GM21529 (cell line): ENCODE measurements at regions not wholly inside any gene's neighbourhood (a gene's known extent, or its start where the extent isn't known, plus 50 kb on each side); places are given as distances from the start of the nearest gene placed in this dataset.
"Not testable (repeated sequence)": the region's sequence is repeated elsewhere in the genome, so short reads cannot be mapped to it uniquely, and the experiment has no call there.

Experiments
- ATAC-seq: cut with Tn5 transposase; IDR thresholded peaks from one replicate; pipeline ENCODE4 v1.9.1; 2021; ENCODE audit not compliant: unreplicated experiment

DNA sequence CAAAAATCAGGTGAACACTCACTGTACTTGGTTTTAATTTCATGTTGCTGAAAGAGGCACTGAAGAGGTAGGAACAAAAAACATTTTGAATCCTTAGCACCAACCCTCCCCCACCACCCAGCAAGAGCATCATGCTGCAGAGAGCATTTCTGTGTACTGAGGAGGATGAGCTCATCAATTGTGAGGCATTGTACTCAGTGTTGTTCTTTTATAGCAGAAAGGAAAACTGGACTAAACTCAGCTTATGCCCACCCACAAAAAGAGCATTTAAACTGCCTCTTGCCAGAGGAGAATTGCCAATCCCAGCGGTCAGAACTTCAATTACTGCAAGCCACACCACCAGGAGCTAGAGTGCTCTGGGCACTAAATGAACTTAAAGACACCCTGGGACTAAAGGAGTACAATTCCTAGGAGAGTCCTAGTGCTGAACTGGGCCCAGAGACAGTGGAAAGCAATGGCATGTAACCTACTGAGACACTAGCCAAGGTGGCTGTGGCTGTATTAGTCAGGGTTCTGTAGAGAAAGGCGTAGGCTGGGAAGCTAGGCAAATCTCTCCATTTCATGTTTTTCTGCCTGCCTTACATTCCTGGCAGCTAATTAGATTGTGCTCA lies 280.7 kb upstream of the KLHL4 start:
- ATAC-seq, result no peak

DNA sequence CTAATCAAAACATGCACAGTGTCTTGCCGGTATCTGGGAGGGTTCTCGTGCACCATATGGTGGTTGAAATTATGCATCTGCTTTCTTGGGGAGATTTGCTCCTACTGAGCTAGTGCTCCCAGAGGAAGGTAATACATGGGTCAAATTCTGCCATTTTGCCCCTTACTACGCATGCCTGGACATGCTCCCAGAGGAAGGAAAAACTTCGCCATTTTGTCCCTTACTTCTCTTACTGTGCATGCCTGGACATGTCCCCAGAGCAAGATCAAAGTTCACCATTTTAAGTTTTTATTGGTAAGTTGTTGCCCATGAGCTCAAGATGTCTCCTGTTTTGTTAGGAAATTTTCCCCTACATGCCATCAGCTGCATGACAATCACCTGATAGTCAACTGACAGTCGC lies 252.1 kb upstream of the KLHL4 start:
- ATAC-seq, result no peak

DNA sequence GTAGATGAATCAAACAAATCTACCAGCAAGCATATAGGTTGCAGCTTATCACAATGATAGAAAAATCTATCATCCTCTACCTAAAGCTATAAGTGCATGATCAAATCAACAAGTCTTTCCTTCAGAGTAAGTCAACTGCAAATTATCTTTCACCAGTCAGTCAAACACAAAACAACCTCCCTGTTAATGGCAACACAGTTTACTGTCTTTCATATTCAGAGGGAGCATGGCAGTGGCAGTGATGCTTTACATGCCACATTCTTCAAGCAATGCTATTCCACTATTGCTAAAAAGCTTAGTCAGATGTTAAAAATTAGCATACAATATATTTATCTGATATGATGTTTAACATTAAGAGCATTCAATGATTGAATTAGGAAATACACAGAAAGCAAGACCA lies 245.1 kb upstream of the KLHL4 start:
- no peak for ATAC-seq

DNA sequence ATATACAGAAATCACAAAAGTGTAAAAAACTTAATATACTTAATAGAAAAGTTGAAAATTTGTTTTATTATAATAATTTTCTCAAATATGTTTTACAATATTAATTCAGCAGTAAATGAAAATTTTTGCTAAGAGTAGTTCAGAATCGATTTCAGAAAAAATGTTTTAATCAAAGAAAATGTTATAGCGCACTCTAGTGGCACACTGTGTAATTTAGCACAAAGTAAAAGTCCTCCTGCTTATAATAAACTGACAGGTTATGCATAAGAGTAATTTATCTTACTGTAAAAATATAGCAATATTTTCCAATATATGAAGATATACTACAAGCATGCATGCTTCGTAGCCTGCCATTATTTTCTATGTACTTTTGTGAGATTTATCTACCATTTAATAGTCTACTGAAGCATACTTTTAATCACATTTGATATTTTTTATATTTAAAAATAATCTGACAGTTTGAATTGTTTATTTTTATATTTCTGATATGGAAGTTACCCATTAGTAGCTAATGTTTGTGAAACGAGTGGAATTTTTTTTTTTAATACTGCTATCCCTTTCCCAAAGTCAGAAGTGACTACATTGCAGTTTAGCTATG lies 217.9 kb upstream of the KLHL4 start:
- ATAC-seq, result peak; percentile 62

DNA sequence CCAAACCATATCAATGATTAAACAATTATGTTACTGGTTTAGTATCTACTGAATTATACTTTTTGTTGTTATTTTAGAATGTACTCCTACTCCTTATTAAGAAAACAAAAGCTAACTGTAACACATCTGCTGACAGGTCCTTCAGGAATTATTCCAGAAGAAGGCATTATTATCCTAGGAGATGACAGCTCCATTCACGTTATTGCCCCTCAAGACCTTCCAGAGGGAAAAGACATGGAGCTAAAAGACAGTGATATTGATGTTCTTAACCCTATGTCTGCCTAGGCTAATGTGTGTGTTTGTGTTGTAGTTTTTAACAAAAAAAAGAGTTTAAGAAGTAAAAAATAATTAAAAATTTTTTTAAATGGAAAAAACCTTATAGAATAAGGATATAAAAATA lies 206.8 kb upstream of the KLHL4 start:
- no peak for ATAC-seq

DNA sequence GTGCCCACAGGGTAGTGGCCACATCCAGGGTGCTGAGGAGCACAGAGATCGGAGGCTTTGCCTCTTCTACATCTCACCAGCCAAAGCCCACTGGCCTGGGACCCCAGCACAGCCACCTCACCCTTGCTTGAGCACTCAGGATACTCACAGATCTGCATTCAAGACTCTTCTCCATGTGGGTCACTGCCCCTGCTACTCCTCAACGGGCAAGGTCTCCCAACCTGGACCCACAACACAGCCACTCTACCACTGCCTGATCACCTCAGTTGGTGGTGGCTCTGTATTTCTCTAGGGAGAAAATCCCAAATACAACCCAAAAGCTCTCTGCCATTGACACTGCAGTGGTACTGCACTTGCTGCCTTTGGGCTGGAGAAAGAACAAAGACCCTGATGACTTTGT lies 190.3 kb upstream of the KLHL4 start:
- no peak for ATAC-seq

DNA sequence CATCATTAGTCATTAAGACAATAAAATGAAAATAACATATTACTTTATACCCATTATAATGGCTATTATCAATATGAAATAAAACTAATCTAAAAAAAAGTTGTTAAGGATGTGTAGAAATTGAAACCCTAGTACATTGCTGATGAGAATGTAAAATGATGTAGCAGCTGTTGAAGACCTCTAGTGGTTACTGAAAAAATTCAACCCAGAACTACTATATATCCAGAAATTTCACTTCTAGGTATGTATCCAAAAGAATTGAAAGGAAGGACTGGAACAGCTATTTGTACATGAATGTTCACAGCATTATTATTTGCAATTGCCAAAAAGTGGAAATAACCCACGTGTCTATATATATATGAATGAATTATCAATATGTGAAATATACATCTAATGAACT lies 180.3 kb upstream of the KLHL4 start:
- ATAC-seq, result no peak

DNA sequence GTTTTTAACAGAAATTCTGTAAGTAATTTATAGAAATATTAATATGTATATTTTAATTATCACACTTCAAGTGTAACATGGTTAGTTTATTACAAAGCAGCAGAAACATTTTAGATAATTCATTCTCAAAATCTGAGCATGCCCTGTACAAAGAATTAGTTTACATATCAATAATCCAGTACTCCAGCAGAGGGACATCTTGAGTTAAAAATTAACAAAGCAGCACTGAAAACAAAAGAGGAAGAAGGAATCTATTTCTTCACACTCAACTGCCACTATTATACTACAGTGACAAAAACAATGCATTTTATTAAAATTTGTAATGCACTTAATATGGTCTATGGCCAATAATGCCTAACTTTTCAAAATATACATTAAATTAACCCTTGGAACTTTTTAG lies 179.1 kb upstream of the KLHL4 start:
- no peak for ATAC-seq

DNA sequence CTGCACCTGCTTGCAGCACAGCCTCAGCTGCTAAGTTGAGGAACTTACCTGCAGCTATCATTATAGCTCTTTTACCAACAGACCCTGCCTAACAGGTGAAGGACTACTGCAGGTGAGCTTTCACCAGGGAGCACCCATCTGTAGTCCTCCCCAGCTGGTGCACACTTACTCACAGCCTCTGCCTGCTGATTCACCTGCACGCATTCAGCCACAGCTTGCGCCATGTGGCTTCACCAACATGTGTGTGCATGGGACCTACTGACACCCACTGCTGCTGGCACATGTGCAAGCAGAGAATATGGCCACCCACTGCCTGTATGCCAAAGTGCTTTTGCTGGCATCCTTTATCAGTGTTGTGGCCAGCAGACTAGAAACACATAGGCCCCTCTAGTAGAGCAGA lies 146.7 kb upstream of the KLHL4 start:
- ATAC-seq, result no peak

DNA sequence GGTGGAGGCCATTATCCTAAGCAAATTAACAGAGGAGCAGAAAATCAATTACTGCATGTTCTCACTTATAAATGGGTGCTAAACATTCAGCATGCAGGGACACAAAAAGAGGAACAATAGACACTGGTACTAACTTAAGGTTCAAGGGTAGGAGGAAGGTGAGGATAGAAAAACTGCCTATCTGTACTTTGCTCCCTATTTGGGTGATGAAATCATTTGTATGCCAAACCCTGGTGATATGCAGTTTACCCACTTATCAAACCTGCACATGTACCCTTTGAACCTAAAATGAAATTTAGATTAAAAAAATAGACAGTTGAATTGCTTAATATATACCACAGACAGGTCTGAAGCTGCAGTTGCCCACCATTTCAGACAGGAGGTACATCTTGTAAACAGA lies 143.3 kb upstream of the KLHL4 start:
- ATAC-seq, result no peak

DNA sequence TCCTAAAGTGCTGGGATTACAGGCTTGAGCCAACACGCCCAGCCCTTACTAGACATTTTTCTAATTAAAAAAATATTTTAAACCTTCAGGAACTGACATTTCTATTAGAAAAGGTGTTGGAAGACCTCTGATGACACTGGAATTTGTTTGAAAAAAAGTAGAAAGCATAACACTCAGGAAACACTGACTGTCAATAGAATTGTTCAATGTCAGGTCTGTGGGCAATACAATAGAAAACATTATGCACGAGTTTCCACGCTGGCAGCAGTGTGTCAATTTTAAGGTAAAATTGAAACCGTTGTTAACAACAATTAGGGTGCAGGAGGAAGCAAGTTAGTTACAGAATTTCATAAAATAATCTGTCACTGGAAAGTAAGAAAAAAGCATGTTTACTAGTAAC lies 140.7 kb upstream of the KLHL4 start:
- no peak for ATAC-seq

DNA sequence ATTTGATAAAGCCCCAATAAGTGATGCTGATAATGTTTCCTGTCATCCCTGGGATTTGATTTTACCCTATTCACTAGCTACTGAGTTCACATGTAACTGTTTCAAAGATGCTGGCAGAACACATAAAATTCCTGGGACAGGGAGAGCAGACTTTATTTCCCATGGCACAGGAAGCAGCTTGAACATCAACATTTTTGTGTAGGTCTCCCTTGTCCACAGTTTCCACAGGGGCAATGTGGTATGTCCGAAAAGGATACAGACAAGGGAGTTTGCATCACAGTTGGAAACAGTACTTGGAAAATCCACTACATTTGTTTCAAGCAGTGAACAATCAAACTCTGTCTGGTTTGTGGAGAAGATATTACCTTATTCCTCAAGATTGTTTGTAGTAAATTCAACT lies 129.2 kb upstream of the KLHL4 start:
- no peak for ATAC-seq

DNA sequence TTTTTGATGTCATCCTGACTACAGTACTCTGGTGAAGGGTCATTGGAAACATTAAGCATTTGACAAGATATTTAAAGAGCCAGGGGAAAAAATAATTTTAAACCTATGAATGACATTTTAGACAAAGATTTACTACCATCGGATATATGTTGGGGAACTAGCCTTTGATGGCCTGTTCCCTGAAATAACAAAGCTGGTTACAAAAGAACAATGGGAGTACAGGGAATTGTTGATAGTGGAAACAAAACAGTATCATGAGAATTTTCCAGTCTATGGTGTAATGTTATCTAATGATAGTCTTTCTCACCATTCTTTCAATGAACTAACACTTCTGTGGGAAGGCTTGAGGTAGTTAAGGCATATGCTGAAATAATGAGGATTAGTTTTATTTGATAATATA lies 125.9 kb upstream of the KLHL4 start:
- ATAC-seq, result no peak

DNA sequence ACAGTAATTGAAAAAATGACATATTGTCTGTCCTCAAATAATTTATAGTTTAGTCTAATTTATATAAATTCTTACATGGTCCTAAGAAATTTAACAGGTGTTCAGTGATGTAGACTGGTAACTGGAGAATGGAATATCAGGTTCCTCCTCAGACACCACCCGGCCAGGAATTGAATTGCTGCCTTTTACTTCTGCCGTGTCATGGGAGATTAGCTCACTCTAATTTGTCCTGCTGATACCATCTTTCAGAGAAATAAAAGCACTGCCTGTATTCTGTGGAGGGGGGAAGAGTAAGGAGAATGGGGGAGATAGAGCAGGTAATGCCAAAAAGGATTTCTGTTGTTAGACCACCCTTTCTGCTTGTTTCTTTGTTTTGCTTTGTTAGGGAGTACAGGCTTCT lies 125.2 kb upstream of the KLHL4 start:
- no peak for ATAC-seq

DNA sequence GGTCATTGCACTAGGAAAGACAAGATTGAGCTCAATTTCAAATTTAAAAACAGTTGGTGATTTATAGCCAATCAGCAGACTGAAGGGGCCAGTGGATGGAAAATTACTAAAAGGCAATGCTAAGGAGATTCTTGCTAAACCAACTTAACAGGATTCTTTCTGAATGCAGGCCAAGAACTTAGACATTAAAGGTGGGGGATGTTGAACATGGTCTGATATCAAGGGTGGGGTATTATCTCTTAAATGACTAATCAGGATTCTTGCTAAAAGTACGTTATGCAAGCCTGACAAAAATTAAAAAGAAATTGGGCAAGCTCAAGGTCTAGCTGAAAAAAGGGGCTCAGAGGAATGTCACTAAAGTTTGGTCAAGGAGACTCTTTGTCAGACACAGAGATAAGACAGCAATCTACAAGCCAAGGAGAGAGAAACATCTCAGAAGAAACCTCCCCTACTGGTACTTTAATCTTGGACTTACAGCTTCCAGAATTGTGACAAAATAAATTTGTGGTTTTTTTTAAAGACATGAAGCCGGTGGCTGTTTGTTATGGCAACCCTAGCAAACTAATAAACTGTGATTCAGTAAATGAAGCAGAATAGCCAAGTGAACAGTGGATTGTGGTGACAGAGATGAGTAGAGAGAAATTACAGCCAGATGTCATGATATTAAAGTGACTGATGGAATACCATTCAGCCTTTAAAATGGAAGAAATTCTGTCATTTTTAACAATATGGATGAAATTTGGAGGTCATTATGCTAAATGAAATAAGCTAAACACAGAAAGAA lies 120.3 kb upstream of the KLHL4 start:
- no peak for ATAC-seq

DNA sequence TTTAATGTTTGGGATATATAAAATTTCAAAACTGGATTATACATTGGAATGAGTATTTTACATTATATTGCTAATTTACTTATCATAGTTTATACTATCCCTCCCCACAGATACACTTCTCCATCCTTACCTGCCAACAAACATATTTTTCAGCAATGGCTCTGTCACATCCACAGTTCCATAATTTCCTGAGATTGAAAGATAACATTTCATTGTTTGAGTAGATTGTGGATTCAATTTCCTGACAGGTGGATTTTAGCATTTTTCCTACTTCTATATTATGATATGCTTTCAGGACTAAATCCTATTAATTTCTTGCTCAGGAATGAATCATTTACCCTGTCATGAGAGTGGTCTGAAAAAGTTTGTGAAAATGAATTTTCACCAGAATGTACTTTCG lies 115.3 kb upstream of the KLHL4 start:
- no peak for ATAC-seq

DNA sequence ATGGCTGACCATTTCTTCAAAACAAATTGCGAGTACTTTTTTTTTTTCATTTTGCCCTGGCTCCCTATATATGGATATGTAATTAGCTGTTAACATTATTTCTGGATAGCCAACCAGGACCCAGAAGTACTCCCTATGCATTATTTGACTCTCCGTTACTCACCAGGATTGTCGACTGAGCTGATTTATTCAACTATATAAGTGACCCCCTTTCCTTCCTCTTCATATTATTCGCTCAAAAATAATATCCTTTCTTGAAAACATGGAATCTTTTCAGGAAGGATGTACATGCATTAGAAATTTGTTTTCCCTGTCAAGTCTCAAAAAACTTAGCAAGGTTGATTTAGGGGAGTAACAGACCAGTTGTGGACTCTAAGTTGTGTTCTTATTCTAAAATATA lies 114.1 kb upstream of the KLHL4 start:
- ATAC-seq, result no peak

DNA sequence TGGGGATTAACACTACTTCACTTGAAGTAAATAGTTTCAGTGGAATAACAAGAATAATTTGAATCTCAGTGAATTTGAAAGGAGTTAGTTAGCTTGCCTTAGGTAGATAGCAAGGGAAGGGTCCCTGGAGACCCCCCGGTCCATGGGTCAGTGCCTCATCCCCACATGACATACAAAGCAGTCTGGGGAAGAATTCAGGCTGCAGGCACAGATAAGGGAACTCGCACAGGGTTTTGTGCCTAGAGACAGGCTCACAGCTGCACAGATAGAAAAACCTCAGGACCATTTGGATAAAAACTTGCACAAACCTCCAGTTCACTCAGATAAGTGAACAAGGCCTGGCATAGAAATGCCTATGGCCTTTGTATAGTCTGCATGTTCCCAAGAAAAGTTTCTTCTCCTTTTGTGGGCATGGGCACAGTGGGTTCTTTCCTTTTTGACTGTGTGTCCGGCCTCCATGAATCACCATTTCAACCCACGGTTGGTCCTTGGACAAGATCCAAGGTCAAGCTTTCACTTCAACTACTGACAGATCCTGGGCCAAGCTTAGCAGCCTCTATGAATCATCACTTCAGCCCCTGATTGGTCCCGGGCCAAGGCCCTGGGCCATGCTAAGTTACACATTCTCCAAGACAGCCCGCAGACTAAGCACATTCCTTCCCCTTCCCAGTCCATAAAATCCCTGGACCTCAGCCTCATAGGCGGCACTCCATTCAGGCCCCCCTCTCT lies 108.3 kb upstream of the KLHL4 start:
- no peak for ATAC-seq

DNA sequence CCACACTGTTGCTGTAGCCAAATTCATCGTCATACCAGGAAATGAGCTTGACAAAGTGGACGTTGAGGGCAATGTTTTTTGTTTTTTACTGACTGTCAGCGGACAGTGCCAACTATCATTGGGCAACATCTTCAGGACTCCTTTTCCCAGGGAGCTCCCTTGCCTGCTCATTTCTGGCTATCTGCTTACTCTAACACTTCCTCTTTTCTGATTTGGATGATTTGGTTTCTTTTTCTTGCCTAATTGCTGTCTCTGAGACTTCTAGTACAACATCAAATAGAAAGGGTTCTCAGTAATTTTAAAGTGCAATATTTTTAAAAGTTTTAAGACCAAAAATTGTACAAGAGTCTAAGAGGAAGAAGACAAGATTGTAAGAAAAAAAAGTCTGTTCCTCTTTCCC lies 92.0 kb upstream of the KLHL4 start:
- no peak for ATAC-seq

DNA sequence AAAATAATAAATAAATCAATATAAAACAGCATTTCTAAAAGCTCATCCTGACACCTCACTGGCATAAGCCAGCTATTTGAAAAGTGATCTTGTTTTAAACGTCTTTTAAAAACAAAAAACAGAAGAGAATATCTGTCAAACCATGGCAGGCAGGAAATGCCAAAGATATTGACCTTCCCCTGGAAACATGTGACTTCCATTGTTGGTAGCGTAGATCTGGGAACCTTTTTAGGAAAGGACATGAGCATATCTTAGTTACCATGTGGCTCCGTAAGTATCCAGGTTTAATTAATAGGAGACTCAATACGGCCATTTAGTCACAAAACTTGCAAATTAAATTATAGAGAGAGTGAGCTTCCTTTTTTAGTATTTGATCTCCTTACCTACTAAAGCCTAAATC lies 83.0 kb upstream of the KLHL4 start:
- ATAC-seq, result no peak

DNA sequence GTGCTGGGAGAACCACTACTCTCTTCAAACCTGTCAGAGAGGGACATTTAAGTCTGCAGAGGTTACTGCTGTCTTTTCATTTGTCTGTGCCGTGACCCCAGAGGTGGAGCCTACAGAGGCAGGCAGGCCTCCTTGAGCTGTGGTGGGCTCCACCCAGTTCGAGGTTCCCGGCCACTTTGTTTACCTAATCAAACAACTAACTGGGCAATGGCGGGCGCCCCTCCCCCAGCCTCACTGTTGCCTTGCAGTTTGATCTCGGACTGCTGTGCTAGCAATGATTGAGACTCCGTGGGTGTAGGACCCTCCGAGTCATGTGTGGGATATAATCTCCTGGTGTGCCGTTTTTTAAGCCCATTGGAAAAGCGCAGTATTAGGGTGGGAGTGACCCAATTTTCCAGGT lies 69.0 kb upstream of the KLHL4 start:
- not testable (repeated sequence) for ATAC-seq

DNA sequence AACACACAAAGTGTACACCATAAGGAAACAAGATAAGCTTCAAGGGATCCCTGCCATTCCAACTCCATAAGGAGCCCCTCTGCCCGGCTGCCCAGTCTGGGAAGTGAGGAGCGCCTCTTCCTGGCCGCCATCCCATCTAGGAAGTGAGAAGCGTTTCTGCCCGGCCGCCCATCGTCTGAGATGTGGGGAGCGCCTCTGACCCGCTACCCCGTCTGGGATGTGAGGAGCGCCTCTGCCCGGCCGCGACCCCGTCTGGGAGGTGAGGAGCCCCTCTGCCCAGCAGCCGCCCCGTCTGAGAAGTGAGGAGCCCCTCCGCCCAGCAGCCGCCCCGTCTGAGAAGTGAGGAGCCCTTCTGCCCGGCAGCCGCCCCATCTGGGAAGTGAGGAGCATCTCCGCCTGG lies 51.8 kb upstream of the KLHL4 start:
- ATAC-seq, result not testable (repeated sequence)
